ENCODE measurements at regions not wholly inside any gene's neighbourhood (a gene's known extent, or its start where the extent isn't known, plus 50 kb on each side); places are given as distances from the start of the nearest gene placed in this dataset.

DNA sequence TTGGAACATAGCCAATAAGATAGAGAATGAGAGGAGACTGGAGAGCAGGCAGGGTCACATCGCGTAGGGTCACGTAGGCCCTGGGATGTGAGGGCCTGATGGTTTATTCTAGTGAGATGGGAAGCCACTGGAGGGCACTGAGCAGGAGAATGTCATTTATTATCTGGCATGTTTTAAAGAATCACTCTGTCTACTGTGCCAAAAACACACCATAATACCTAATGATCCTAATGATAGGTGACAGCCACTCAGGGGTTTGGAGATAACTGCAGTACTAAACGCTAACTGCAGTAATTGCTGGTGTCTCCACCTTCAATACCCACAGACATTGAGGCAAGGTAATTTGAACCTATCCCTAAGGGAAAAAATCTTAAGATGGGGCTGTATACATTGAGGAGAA lies 185.4 kb downstream of the TTLL7 start:
- FAIRE-seq: no peak

DNA sequence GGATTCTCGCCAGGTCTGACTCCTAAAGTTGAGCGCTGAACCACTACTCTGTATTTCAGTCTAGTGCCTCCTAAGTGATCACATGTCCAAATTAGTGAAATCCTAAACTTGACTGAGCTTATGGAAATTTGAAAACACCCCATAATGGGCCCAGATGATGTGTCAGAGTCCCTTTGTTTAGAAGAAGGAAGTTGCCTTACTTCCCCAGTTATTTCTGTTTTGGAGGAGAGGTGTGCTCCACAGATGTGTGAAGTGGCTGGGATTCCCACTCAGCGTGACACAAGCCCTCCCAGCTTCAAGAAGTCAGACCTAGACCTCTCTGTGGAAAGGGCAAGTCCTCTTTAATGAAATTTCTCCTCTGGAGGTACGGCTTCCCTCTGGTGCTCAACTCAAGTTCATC lies 188.8 kb downstream of the TTLL7 start:
- FAIRE-seq: no peak

DNA sequence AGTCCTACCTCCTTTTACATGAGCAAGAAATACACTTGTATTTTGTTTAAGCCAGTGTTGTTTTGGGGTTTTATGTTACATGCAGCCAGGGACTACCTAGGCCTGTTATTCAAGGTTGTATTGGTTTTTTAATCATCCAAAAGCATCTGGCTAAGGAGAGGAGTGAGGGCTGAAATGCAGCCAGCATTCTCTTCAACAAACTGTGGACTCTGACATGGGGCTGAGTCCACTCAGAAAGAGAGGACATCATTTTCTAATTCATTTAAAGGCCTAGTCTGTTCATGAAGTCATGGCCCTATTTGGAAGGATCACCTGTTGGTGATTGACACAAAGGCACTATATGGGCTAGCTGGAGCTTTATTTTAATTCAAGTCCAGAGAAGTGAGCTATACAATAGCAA lies 190.4 kb downstream of the TTLL7 start:
- no peak for FAIRE-seq

DNA sequence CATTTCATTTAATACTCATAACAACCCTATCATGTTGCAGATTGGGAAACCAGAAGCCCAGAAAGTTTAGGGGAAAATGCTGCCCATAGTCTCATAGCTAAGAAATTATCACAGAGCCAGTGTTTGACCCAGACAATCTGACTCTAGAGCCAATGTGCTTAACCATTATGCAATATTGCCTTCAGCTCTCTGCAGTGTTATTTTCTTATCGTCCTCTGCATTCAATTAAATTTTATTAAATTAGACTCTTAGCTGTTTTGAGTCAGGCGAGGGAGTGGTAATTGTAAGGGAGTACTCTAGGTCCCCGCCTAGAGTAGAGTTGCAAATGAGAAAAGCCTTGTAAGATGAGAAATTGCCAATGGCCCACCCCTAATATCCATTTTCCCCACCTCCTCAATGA lies 191.1 kb downstream of the TTLL7 start:
- FAIRE-seq: no peak

DNA sequence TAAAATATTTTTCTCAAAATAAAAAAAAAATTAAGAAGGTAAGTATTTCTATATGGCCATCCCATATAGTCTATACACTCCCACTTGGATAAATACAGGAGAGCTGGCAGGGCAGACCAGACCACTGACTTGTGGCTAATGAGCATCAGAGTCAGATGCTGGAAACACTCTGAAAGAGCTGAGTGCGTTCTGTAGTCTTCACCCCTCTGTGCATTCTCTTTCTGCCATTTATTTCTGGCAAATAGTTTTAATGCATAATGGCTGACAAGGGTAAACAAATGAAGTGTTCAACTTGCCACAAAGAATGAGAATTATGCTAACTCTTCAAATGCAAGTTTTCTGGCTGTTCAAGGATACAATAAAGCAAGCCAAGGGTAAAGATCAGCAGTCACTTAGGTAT lies 191.7 kb downstream of the TTLL7 start:
- no peak for FAIRE-seq

DNA sequence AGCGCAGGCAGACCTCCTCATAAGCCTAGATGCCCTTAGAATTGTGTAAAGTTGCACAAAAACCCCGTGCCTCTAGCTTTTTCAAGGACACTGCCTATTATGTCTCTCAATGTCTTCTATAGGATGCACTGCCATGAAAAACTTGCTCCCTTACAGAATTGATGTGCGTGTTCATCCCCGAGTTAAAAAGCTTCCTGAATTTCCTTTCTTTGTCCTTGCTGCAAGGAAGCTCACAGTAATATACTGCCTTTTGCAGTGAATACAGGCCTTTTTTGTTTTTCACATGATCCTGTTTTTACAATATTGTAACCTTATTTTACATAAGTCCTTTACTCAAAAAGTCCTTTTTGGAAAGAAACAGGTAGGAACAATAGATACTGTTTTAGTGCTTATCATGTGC lies 193.0 kb downstream of the TTLL7 start:
- FAIRE-seq: no peak

DNA sequence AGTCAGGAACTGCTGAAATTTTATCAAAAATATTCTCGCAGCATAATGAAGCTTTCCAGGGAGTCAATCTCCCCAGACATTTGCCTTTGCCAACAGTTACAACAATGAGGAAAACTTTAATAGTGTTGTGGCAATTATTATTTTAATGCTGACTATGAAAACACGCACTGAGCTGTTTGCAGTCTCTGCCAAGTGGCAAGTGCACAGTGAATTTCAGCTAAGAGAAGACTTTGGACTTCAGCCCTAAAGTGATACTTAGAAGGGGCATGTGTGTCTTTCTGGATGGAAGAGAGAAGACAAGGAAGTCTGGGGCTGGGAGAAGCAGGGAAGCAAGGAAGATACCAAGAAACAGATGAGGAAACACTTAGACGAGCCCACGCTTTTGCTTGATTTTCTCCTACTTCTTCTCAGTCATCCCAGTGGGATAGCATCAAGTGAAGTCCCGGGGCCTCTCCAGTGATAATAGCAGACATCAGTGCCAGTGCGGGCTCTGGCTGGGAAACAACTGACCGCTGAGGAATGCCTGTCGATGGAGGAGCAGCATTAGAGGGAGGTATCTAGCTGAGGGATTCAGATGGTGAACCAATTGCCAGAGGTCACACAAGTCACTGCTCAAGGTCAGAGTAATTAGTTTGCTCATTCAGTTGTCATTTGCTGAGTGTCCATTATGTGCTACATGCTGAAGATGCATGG lies 196.3 kb downstream of the TTLL7 start:
- no peak for FAIRE-seq

DNA sequence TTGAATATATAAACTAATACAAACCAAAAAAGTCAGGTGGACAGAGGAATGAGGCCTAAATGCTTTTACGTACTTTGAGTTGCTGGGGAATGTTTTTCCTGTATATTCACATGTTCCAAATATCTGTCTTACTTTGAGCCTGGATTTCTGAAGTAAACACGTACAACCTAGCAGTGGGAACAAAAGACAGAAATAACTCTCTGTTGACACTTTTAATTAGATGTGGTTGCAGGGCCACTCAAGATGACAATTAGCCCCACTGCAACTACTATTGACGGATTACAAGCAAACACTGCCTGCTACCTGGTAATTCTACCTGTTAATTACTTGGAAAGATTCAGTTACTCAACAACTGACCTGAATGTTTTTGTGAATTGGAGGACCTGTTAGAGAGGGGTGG lies 196.9 kb downstream of the TTLL7 start:
- no peak for FAIRE-seq

DNA sequence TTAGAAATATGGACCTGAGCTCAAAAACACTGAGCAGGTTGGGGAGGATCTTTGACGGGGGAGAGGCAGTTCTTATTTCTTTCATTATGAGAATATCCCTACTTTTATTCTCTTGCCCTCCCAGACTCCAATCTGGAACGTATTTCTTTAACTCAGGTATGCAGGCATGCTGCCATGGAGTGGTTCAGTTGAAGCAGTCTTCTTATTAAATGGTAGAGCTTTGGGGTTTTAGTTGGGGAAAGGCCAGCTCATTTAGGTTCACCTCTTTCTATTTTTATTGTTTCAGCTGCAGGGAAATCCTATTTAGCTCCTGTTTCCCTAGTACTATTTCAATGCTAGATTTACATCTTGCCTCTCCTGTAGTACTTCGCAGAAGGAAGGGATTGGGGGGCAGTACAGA lies 198.9 kb downstream of the TTLL7 start:
- no peak for FAIRE-seq

DNA sequence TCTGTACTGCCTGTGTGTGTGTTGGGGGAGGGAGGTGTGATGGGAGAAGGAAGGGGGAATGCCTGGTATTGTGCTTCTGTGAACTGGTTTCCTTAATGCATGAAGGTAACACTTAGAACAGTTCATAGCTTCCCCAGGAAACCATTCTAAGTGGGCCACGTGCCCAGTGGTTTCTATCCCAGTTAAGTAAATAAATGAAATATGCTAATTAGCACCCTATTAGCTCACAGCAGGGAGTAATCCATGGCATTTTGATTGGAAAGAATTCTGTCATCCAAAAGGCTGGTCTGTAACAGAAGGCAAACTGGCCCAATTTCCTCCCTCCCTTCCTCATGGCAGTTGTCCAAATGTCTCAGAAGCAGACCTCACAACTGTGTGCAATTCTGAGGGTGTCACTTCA lies 199.3 kb downstream of the TTLL7 start:
- FAIRE-seq: no peak

DNA sequence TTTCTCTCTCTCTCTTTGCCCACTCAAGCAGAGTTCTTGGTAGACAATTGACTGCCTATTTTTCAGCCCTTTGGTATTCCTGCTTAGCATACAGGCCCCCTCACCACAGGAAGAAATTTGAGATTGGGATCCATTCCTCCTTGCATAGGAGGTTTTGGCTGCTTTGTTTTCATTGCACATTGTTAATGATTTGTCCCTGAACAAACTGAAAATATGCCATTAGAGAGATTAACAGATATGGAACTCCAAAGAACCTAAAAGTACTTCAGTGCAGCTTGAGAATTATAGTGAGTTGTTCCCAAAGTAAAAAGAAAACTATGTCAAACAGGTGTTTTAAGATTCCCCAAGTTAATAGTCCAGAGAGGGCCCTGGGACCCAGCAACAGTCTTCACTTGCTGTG lies 200.0 kb downstream of the TTLL7 start:
- FAIRE-seq: no peak

DNA sequence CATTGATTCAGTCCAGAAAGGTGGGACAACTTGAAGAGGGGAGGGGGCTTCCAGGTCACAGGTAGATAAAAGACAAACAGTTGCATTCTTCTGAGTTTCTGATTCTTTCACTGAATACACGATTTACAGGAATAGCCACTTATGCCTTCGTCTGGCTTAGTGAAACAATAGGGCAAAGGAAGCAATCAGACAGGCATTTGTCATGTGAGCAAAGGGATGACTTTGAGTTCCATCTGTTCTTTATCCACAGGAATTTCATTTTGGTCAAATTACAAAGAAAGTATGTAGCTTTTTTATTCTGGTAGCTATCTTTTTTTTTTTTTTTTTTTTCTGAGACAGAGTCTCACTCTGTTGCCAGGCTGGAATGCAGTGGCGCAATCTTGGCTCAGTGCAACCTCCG lies 202.5 kb downstream of the TTLL7 start:
- FAIRE-seq: no peak

DNA sequence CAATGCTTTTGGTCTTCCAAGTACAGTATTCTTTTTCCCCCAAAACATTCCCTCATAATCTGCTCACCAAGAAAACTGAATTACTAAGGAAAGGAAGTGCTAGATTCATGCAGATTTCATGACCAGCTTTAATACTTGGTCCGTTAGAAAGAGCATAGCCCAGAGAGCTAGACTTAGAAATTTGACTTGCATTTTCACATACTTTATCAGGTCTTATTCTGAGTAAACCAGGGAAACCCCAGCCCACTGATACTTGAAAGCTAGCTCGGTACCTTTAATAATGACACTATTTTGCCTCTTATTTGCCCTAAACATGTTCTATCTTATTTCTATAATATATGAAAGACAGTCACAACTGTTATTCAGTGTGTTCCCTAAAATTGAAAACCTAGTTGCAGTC lies 204.5 kb downstream of the TTLL7 start:
- no peak for FAIRE-seq

DNA sequence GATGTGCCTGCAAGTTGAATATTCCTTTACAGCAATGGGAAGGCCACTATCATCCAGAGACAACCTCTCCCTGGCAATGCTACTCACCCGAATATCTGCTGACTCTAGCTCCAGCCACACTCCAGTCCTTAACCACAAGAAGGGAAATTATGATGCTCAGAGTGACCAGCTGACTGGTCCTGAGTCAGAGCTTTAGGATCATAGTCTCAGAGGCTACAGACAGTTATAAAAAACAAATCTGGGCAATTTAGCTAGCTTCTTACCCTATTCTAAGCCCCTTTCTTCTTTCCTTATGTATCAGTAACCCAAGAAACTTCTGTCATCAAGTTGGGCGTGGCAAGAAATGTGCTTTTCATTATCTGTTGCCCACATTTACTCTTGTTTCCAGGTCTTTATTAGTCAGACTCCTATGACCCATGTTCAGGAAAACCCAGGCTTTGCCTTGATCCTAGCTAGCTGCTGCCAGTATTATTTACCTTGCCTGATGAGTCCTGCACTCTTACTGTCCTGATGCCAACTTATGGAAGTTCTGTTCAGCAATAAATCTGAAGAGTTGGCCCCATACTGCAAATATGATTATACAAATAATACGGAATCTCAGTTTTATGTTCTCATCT lies 207.0 kb downstream of the TTLL7 start:
- FAIRE-seq: no peak

DNA sequence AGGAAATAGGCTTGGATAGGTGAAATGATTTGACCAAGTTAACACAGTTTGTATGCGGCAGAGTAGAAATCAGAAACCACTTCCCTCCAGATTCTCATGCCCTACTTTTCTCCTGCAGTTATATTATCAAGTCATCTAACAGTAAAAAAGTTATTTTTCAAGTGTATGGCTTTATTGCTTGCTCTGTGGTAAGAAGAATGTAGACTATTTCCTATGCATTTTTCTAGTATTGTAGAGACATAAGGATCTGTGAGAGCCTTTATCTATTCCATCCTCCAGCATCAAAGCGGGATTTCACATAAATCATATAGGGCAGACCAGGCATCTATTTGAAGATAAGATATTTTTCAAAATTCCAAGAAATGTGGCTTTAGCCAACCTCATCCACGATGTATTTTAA lies 208.5 kb downstream of the TTLL7 start:
- FAIRE-seq: no peak

DNA sequence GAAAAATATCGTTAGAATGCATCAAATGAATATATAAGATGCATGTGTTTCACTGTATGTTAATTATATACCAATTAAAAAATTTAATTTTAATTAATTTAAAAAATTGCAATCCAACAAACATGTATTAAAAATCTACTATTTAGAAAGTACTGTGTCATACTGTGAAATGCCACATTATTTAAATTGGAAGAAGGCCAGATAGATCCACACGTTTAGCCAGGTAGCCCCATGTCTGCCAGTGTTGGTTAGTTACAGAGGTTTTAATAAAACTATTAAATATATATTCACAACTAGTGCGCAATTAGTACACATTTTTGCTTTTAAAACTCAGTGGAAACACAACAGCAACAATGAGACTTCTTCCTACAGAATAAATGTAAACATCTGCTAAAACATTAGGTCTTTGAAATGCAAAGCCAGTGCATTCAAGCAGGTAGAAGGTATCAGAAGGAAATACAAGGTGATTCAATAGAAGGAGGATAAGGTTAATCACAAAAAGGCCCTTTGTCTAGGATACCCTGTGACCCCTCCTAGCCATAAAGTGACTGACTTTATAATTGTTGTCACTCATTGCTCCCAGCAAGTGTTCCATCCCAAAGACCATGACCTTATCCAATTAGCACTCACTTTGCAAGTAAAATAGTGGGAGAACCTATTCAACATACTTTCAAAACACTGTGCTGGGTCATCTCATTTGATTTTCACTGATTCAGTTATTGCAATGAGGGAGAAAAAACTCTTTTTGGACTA lies 211.5 kb downstream of the TTLL7 start:
- no peak for FAIRE-seq

DNA sequence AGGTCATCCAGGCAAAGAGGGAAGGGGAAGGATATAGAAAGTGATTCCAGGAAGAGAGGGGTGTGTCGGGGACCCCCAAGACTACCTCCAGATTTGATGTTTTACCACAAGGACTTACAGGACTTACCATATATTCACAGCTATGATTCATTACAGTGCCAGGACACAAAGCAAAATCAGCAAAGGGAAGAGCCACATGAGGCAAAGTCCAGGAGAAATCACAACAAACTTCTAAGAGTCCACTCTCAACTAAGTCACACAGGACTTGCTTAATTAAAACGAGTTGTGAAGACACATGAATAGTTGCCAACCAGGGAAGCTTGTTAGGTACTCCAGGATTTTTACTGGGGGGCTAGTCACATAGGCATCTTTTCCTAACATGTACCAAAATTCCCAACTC lies 217.3 kb downstream of the TTLL7 start:
- no peak for FAIRE-seq

DNA sequence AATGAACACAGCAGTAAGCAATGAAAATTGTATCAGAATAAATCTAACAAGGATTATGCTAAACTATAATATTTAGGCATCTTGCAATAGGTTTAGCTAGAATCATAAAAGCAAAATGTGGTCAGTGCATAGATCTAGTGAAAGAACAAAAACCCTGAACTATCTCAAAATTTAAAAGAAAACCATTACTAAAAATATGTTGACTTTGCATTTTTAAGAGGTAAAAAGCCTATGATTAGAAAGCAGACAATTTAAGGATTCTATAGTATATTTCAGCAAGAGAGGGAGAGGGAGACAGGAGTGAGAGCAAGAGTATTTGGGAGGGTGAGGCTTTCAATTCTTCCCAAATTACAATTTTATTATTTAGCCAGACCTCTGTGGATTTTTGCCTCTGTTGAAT lies 219.4 kb downstream of the TTLL7 start:
- no peak for FAIRE-seq

DNA sequence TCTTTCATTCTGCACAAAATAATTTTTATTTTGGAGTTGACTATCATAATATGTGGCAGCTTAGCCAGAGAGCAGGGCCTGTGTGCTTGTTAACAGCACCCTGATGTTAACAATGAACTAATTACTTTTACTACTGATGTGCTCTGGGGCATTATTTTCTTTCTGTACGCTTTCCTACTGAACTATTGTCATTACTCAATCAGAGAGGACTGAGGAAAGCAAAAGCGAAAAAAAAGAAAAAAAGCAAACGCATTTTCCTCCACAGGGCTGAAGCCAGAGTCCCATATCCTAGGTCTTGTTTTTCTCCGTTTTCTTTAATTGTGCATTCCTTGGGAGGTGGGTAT lies 221.2 kb downstream of the TTLL7 start:
- FAIRE-seq: no peak

DNA sequence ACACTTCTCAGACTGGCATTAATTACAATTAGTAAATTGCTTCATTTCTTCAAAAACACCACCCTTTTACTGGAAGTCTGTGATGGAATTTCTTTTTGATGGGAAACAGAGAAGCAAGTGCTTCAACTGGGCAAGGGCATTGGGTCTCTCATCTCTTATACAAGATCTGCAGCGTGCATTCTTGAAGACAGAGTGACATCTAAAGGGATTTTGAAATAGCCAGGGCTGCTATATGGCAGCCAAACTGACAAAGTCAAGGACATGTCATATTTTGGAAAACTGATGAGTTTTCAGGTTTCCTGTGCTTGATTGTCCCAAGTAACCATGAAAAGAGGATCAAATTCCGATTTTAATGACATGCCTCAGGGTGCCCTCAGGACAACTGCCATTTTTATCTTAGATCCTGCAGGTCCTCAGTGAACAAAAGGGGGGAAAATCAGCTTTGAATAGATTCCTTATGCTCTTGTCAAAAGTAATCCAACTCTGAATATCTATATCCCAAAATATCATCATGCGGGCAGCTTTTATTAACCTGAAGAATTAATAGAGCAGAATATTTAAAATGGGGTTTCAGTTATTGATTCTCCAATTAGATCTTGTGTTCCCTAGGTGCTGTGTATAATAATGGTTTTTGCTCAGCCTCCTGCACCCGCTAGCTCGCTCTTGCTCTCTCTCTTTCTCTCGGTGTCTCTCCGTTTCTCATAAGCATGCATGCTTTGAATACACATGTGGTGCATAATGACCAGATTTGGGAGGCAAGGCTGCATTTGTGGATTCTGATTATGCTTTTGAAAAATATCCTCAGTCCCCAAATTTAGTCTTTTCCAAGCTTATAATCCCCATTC lies 221.8 kb downstream of the TTLL7 start:
- FAIRE-seq: no peak

DNA sequence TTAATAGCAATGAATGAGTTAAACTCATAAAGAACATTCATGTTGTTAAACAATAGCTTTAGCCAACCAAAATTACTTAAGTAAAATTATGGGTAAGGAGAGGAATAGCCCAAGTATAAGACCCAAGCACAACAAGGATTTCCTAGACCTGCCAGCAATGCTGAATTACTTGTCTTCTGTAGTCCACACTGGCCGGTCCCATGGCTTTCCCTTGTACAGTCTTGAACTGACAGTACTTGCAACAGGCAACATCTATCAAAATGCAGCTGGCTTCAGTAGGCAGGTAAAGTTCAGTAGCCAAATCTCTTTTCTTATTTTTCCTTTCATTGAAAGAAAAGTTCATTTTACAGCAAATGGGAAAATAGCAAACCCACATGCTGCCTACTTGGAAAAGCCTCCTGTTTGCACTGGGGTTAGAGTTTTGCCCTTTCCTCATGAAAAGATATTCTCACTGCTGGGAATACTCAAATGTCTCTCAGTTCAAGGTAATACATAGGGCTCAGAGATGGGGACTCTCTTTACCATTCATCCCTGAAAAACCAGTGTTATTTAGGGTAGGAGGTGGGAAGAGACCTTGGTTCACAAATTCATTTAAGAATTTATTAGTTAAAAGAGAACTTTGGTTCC lies 222.8 kb downstream of the TTLL7 start:
- FAIRE-seq: no peak

DNA sequence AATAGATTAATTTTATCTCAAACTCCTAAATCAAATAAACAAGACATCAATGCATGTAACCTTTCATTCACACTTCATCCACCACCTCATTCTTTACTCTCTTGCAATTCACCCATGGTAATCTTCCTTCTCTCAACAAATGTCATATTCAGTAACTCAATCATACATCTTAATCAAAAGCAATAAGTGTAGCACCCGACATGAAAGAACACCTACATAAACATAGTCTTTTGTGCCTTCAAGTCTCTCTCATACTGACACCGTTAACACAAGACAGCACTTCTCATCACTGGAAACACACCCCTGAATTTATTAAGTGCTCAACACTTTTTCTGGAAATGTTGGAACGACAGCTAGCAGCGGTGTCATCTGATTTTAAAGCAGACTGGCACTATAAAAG lies 225.9 kb downstream of the TTLL7 start:
- FAIRE-seq: no peak

DNA sequence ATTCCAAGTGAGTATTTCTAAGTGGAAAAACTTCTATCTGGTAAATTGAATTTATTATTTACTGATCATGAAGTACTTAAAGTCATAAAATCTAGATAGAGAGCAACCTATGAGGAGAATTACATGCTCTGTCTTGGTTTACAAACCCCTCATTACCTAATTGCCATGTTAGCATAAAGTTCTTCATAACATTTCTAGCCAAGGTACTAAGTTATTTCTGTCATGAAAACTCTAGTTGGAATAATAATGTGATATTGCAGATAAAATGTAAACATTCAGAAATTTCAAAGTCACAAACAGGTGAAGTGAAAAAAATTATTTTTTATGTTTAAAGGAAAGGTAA lies 228.6 kb downstream of the TTLL7 start:
- no peak for FAIRE-seq

Data from colon (tissue), 2 donors.